HepG2 (cell line): ENCODE measurements at regions not wholly inside any gene's neighbourhood (a gene's known extent, or its start where the extent isn't known, plus 50 kb on each side); places are given as distances from the start of the nearest gene placed in this dataset.

Experiments used
- AHDC1 ChIP-seq: sonication (generic); formaldehyde crosslinking; IDR thresholded peaks from 2 replicates; pipeline ENCODE4 v1.5.1; 2020; ENCODE audit warnings: mild to moderate bottlenecking, missing genetic modification reagents, borderline replicate concordance
- CEBPB ChIP-seq: IDR thresholded peaks from 2 replicates; pipeline ENCODE4 v1.6.1; 2011; ENCODE audit warnings: low read depth, low read length, improper control_type of control experiment, borderline replicate concordance
- EP300 ChIP-seq, 3 experiments: sonication (generic) in 1 of 3; formaldehyde crosslinking in 1 of 3; IDR thresholded peaks; 2 replicates each; pipeline versions ENCODE4 v1.5.1 to v1.6.1; 2011 to 2020; ENCODE audit warnings: low read depth in 2 of 3, low read length in 2 of 3, borderline replicate concordance in 1 of 3, improper control_type of control experiment in 1 of 3, mild to moderate bottlenecking in 1 of 3, missing genetic modification reagents in 1 of 3, moderate library complexity in 1 of 3
- IRF2 ChIP-seq: IDR thresholded peaks from 2 replicates; pipeline ENCODE4 v1.6.1; 2018; ENCODE audit warnings: missing genetic modification reagents, missing compliant biosample characterization
- MAFK ChIP-seq, 2 experiments: IDR thresholded peaks in 1 of 2; conservative IDR thresholded peaks in 1 of 2; 2 replicates each; pipeline ENCODE4 v1.6.1; 2011; ENCODE audit warnings: improper control_type of control experiment in 2 of 2, low read length in 2 of 2
- NFE2L2 ChIP-seq: fragments of 150-350 bp; IDR thresholded peaks from 2 replicates; pipeline ENCODE4 v1.6.1; 2014; ENCODE audit warnings: low read length
- TCF12 ChIP-seq, 2 experiments: fragments of 450-650 bp in 1 of 2; sonication (generic) in 1 of 2; formaldehyde crosslinking in 1 of 2; IDR thresholded peaks; 2 replicates each; pipeline versions ENCODE4 v1.6.1 to v1.8.0; 2017 to 2022; ENCODE audit warnings: antibody characterized with exemption in 1 of 2, mild to moderate bottlenecking in 1 of 2, missing genetic modification reagents in 1 of 2, moderate library complexity in 1 of 2
- ZFAT ChIP-seq: sonication (generic); formaldehyde crosslinking; conservative IDR thresholded peaks from 2 replicates; pipeline ENCODE4 v1.8.1; 2023; ENCODE audit warnings: missing genetic modification reagents, inconsistent platforms

- TF ChIP-seq CEBPB: no peak
- TF ChIP-seq TCF12 (IDR thresholded peaks at IDR 0.05): no peak
- no peak for TF ChIP-seq TCF12 (CRISPR knock-in tag; IDR thresholded peaks at IDR 0.05)
- TF ChIP-seq MAFK (conservative IDR thresholded peaks at IDR 0.05 in 1 of 2, IDR thresholded peaks at IDR 0.05 in 1 of 2; ENCODE audit: low read length in 2 of 2): no peak
- TF ChIP-seq NFE2L2: no peak
- TF ChIP-seq EP300 (IDR thresholded peaks at IDR 0.05; ENCODE audit: low read depth in 2 of 2, low read length in 2 of 2): no peak
- no peak for TF ChIP-seq EP300 (CRISPR knock-in tag; IDR thresholded peaks at IDR 0.05; ENCODE audit: borderline replicate concordance)
- TF ChIP-seq IRF2: no peak
- TF ChIP-seq ZFAT (CRISPR knock-in tag): no peak
- TF ChIP-seq AHDC1 (CRISPR knock-in tag): no peak
Observed at GRCh38 chr1:163670989-163671757, 349.4 kb downstream of the NUF2 start (continued).
